HG03280 (cell line): ENCODE measurements at regions not wholly inside any gene's neighbourhood (a gene's known extent, or its start where the extent isn't known, plus 50 kb on each side); places are given as distances from the start of the nearest gene placed in this dataset.
"Not testable (repeated sequence)": the region's sequence is repeated elsewhere in the genome, so short reads cannot be mapped to it uniquely, and the experiment has no call there.

Source experiments
- ATAC-seq: cut with Tn5 transposase; IDR thresholded peaks from one replicate; pipeline ENCODE4 v1.9.1; 2021; ENCODE audit warnings: mild to moderate bottlenecking, moderate library complexity; ENCODE audit not compliant: unreplicated experiment

DNA sequence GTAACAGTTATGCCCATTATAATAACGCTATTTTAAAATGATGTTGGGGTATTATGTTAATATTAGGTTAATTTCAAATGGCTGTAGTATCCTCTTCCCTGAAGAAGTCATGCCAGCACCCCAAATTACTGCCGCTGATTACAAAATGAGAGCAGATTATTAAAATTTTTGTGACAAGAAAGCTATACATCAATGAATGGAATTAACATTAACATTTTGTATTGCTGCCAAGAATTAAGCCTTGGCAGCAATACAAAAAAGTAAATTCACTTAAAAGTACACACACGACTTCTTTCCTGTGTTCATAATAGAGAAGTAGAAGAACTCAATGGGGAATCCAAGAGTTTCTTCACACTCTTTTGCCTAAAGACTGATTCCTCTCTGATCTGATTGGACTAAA lies 482.8 kb downstream of the STIM2 start:
- ATAC-seq: no peak

DNA sequence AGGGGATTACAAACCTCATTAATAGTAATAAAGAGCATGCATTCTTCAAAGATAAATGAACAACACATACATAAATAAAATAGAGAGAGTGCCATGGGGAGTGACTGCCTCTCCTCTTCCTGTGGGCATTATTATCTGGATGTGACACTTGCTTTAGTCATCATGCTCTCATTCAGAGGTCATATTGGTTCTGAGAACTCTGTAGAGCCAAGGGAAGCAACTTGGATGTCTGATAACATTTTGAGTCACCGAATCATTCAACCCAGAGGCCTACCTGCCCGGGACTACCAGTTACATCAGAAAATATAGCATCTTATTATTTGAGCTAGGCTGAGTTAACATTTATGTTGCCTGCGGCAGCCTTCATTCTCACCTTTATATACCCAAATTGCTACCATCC lies 489.5 kb downstream of the STIM2 start:
- no peak for ATAC-seq

DNA sequence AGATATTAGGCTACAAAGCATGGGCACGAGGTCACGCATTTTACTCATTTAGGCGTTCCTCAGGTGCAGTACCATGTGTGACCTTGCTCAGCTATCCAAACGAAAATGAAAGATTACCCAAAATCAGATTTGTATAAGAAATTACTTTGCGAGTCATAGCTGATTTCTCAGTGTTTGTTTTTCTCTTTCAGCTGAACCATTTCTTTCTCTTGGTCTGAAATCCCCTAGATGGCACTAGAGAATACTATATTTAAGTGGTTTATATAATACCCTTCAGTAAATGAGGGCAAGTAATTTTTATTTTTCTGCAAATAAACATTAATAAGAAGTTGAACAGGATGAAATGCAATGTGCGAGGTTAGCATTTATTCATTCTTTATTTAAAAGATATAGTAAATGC lies 496.6 kb downstream of the STIM2 start:
- ATAC-seq: no peak

DNA sequence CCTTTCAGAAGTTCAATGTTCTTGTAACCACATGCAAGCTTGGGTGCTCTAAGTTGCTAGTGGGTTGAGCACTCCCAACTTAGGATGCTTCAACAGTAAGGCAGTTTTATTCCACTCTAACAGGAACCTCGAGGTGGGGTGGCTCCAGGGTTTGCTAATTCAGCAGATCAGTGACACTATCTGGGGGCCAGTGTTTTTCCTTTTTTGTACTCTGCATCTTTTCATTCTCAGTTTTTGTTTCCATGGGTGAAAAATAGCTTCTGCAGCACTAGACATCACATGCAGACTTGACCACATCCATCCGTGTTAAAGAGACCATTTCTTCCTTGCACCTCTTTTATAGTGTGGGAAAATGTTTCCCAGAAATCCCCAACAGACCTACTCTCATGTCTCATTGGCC lies 497.6 kb downstream of the STIM2 start:
- ATAC-seq: no peak

DNA sequence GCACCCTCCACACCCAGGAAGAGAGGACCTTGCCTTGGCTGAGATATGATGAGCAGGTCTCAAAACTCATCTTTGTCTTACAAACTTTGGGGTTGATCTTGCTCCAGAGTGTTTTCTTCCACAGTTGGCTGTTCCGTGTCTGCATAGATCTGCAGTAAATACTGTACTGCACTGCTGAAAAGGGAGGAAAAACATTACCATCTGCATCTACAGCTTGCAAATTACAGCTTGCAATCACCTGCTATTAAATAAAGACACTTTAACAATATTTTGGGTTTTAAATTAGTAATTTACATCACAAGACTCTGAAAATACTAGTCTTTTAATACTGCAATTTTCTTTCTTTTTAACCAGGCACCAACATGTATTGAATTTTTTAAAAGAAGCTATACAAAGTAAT lies 499.5 kb downstream of the STIM2 start:
- ATAC-seq: no peak

DNA sequence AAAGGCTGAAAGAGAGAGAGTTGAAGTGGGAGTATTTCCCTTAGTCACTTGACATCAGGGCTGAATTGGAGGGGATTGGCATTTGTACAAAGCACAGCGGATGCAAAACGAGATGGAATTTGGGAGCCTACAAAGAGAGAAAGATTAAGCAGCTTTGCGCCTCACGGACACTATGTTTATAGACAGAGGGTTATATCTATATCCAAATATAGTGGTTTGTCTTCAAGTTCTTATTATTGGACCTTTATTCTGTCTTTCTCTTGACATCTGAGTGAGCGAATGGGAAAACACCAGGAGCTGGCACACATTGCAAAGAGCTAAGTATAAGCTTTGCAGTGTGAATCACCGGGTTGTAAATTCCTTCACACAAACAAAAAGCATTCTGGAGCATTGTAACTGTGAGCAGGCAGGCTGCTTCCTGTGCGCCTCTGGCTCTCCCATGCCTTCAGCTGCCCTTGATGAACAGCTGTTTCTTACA lies 500.2 kb downstream of the STIM2 start:
- ATAC-seq: no peak

DNA sequence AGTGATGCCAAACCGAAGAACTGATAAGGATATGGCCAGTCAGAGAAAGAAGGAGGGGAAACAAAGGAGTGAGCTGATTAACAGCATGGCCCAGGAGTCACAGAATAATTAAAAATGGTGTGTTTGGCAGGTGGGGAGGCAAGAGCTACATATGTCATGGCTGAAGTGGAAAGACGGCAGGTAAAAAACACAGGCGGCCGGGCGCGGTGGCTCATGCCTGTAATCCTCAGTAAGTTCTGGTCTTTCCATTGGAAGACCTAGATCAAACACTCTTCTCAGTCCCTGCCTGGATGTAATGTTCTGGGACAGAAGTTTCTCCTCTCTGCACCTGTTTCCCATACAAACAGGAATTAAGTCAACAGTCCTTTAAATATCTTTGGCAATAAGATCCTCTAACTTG lies 503.9 kb downstream of the STIM2 start:
- no peak for ATAC-seq

DNA sequence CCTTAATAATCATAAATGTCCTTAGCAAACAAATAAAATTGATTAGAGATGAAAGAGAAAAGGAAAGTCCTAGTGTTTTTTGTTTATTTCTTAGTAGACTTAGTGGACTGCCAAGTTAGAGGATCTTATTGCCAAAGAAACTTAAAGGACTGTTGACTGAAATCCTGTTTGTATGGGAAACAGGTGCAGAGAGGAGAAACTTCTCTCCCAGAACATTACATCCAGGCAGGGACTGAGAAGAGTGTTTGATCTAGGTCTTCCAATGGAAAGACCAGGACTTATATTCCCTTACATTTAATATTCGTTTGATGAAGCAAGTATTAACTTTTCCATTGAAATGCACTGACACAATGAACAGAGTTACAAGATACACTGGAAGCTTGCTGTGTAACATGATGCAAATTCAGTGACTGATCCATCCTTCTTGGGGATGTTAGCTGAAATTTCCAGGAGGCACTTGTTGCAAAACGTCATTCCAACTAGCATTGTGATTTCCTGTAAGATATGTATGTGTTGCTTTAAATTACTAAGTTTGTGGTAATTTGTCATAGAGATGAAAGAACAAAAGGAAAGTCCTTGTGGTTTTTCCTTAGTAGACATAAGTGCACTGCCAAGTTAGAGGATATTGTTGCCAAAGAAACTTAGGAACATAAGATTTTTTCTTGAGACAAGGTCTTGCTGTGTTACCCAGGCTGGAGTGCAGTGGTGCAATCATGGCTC lies 505.6 kb downstream of the STIM2 start:
- no peak for ATAC-seq

DNA sequence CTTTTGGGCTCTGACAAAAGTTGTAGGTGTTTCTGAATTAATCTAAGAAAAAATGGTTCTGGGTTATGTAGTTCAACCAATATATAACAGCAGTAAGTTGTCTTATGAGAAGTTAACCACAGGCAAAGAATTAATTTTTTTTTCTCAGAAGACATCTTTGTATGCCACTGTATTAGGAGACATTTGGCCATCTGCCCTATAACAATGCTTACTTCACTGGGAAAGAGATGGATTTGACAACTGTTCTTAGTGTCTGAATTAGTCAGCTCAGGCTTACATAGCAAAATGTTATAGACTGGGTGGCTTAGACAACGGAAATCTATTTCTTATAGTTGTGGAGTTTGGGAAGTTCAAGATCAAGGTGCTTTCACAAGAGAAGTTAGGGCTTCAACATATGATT lies 508.1 kb downstream of the STIM2 start:
- ATAC-seq: no peak

DNA sequence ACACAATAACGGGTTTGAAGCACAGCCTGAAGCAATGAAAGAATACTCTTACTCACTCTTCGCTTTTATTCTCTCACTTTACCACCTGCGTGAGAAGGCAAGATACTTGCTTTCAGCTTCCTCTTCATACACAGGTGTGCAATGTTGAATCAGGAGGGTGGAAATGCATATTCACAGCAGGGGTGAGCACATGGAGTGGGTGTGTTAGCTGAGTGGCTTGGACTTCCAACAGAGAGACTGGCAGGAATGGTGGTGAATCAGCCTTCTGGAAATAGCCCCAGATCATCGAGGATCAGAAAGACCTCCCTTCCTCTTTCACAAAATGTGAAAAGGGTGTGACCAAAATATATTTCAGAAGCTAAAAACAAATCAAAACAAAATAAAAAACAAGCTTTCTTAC lies 521.2 kb downstream of the STIM2 start:
- ATAC-seq: no peak

DNA sequence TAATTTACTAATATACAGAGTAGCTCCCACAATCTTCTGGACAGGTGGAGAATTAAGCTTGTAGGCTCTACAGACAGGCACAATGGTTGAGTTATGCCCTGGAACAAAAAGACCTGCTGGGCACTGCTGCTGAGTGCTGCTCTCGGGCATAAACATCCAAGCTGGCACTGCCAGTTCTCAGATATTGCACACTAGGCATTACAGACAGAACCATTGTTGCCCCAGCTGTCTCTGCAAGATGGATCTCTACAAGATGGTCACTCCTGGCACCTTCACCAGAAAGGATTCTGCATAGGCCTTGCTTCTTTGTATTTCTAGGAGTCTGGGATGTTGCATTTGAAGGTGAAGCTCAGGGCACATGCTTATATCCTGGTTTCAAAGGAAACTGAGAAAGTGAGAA lies 527.1 kb downstream of the STIM2 start:
- ATAC-seq: no peak

DNA sequence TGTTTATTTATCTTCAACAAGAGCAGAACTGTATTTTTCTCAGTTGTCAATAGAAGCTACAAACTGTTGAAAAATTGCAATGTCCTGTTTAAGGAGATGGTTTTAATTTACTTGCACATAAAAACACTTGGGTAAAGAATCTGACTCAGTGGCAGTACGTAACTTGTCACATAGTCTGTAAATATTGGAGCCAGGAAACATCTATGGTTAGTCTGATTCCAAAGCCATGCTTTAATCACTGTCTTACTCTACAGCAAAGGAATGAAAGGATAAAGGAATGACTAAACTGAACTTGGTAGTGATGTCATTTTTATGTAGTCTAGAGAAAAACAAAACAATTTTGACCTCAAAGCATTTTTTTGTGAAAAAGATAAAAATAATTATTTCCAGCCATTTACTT lies 537.2 kb downstream of the STIM2 start:
- ATAC-seq: no peak

DNA sequence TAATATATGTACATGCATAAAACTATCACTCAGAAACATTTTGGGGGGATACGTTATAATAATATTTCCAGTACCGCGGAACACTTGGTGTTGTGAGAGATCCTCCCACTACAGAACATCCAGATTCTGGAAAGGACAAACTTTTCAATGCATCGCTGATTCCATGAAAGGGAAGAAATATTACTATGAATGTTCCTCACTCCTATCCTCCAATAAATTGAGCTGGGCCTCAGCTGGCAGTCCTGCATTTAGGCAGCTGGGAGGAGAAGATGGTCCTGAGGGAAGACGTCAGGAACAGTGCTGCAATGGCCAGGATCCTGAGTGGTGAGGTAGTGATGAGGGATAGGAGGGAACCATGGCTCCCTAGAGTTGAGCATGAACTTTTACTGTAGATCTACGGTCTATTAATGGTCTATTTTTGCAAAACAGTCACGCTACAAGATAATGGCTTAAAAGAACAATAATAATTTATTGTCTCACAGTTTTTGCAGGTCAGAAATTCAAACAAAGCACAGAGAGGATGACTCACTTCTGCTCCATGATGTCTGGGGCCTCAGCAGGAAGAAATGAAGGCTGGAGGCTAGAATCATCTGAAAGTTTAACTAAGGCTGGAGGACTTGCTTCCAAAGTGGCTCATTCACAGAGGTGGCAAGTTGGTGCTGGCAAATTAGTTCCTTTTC lies 538.1 kb downstream of the STIM2 start:
- ATAC-seq: no peak

DNA sequence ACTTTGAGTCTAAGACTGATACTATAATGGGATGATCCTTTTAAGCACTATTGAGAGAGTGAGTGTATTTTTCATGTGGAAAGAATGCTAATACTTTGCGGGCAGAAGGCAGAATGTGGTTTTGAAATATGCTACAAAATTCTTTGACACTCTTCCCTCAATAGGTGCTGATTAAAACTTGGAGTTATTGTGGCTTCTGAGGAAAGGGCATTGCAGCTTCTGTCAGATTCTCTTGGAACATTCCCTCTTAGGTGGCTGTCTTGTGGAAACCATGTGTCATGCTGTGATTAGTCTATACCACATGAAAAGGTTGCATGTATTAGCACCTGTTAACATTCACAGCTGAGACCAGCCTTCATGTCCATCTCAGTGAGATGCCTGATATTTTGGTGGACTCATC lies 547.0 kb downstream of the STIM2 start:
- no peak for ATAC-seq

DNA sequence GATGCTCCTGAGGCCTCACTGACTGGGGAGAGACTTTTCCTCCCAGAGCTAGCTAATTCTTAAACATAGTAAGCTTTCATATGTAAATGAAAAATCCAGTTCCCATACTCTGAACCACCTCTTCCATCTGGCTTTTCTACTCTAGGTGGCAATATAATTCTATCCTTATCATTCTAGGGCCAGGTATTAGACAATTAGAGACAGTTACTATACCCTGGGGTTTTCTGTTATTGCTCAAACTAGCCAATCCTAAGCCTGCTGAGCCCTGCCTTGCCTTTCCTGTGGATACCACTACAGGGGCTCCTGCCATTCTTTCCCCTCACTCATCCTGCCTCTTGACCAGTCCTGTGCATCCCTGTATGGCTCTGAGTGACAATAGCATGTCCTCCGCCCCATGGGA lies 552.0 kb downstream of the STIM2 start:
- ATAC-seq: no peak

DNA sequence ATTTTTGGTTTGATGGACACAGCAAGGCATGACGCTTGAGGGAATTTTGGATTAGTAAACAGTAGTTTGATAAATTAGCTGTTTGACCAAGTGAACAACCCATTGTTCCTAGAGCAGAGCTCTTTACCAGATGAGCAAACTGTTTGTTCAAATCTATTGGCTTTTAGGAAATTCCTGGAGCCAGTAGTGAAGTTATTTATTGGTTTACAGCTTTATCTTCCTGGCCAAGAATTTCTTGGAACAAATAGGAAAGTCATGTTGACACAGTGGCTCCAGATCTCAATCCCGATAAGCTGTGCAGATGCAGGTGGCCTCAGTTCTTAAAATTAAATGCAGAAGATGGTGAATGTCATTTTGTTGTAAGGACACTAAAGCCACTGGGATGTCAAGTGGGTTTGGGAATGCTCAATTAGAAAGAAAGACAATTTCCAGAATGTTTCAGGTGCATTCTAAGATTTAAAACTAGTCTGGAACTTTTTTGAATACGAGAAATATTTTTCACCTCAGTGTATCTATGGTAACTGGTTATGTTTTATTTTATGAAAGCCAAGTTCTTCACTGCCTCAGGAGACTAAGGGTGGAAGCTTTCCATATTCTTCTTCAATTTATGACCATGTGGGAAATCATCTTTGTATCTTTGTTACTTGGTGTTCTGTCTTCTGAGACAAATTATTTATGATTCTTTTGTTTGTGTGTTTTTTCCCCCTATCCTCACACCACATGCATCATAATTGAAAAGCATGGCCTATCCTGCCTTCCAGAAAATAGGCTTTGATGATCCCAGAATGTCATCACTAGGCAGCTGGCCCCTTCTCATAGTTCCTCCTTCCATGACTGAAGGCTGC lies 554.5 kb downstream of the STIM2 start:
- ATAC-seq: no peak

DNA sequence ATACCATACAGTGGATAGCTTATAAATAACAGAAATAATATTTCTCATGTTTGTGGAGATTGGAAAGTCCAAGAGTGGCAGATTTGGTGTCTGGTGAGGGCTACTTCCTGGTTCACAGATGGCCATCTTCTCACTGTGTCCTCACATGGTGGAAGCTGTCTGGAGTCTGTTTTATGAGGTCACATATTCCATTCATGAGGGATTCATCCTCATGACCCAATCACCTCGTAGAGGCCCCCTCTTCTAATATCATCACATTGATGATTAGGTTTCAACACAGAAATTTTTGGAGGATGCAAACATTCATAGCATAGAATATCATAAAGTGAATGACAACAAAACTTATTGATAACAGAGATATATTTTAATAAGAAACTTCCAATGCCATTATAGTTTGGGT lies 568.0 kb downstream of the STIM2 start:
- ATAC-seq: no peak

DNA sequence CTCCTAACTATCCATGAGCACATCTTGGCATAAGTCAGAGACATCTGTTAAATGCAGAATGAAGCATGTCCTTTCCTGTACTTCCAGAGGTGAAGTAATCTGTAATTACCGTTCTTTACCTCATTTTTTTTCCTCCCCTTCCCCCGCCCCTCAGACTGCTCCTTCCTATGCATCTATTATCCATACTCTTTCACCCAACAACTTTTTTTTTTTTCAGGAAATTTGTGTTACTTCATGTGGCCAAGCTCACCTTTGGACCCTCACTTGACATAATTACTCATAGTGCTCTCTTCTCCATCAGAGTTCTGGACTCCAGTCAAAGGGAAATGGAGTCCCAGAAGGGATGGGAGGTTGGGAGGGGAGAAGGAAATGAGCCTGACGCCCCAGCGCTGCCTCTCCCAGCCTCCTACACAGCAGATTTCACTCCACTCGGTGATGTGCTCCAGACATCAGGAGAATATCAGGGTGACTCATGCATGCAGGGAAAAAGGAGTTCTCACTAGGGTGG lies 568.8 kb downstream of the STIM2 start:
- ATAC-seq: no peak

DNA sequence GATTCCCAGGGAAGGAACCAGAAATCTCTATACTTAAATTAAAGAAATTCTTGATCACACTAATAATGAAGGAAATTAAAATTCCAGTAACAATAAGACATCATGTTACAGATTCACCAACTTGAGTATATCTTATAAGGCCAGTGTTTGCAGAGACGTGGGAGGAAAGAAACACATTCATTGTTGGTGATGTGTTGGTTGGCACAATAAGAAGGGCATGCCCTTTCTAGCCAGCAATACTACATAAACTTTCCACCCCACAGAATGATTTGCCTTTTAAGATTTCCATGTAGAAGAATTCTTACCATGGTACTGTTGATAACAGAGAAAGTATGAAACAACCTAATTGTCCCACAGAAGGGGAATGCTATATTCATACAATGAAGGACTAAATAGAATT lies 581.5 kb downstream of the STIM2 start:
- ATAC-seq: no peak

DNA sequence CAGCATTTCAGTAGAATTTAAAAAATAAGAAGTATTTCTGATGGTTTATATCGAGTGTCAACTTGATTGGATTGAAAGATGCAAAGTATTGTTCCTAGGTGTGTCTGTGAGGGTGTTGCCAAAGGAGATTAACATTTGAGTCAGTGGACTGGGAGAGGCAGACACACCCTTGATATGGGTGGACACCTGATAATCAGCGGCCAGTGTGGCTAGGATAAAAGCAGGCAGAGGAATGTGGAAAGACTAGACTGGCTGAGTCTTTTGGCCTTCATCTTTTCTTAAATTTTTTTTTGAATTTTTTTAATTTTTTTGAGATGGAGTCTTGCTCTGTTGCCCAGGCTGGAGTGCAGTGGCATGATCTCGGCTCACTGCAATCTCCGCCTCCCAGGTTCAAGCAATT lies 582.0 kb downstream of the STIM2 start:
- ATAC-seq: not testable (repeated sequence)

DNA sequence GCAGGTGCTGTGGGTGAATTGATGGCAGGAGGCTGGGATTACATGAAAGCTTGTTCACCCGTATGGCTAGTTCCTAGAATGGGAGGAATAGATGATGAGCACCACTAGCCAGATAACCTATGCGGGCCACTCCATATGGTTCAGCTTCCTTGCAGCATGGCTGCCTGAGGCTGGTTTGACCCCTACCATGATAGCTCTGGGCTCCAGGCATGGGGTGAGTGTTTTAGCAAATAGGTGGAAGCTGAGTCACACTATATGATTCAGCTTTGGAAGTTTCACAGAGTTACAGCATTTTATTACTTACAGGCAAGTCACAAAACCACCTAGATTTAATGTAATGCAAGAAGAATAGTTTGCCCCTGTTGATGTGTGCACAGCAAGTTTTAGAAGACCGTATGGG lies 603.2 kb downstream of the STIM2 start:
- no peak for ATAC-seq

DNA sequence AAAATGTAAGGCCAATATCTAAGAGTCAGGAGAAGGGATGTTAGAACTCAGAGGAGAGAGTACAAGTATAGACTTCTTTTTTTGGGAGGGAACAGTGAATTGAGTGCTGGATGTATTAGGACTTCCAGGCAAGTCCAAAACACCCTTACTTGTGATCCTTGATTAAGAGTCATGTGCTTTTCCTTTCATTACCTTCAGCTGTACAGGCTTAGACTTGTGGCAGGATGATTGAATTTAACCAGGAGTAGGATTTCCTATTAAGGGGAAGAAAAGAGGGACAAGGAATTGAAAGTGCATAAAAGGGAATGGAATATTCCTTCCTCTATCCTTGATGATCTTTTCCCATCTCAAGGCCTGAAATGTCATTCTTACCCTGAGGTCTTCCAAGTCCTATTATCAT lies 606.7 kb downstream of the STIM2 start:
- no peak for ATAC-seq
